Activated CD4-positive, alpha-beta T cell treated with anti-CD3 and anti-CD28 coated beads, Interleukin-2, amount 50 U/mL, for 1 hour (primary cell): ENCODE measurements at regions not wholly inside any gene's neighbourhood (a gene's known extent, or its start where the extent isn't known, plus 50 kb on each side); places are given as distances from the start of the nearest gene placed in this dataset.

Experiments
- DNase-seq: peaks from one replicate; pipeline ENCODE4 v3.0.0-alpha.2; 2020

- no peak for DNase-seq
Observed at GRCh38 chr6:21648475-21649050, 55.0 kb downstream of the SOX4 start.

- DNase-seq: no peak
Observed at GRCh38 chr6:21653323-21653722, 59.8 kb downstream of the SOX4 start.

DNA sequence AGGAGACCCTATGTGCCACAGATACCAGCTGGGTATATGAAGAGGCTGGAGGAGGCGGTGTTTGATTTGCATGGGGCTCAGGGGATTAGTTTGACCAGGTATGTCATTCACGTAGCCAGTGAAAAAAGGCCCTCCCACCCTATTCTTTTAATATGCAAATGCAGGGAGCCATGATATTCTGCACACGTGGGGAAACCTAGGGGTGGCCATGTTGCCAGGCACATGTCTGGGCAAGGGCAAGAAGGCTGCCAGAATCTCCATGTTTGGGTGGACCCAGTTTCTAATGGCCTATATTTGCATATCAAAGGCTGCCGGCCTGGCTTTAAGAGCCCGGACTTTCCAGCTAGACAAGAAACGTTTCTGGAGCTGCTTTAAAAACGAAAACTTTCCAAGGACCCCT lies 60.4 kb downstream of the SOX4 start:
- no peak for DNase-seq

DNA sequence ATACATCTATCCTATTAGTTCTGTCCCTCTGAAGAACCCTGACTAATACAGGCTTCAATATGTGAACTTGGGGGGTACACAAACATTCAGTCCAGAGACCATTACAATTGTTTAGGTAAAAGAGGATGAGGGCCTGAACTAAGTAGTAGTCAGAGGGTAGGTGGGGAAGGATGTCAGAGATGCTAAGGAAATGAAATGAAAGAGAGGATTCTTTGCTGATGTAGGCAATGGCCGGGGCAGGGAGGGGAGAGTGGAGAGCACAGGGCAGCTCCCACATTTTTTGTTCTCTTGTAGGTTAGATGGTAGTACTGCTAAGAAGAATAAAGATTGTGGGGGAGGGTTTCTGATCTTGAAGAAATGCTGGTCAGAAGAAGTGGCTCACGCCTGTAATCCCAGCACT lies 60.8 kb downstream of the SOX4 start:
- DNase-seq: no peak

GRCh38 chr6:21663966-21664313 lies 70.4 kb downstream of the SOX4 start:
- no peak for DNase-seq

- DNase-seq: no peak
Observed at GRCh38 chr6:21664314-21665109, 71.0 kb downstream of the SOX4 start.

DNA sequence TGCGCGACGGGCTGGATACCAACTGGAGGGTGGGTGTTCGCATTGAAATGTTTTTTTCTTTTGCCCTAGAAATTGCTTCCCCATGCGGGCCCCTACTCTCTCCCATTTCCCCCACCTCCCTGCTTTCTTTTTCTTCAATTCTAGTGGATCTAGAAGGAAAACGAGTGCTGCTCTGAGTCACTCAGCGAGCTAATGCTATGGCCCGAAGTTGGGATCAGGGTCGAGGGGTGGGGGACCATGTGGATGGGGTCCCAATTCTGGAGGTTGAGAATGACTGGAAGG lies 71.5 kb downstream of the SOX4 start:
- DNase-seq: no peak

DNA sequence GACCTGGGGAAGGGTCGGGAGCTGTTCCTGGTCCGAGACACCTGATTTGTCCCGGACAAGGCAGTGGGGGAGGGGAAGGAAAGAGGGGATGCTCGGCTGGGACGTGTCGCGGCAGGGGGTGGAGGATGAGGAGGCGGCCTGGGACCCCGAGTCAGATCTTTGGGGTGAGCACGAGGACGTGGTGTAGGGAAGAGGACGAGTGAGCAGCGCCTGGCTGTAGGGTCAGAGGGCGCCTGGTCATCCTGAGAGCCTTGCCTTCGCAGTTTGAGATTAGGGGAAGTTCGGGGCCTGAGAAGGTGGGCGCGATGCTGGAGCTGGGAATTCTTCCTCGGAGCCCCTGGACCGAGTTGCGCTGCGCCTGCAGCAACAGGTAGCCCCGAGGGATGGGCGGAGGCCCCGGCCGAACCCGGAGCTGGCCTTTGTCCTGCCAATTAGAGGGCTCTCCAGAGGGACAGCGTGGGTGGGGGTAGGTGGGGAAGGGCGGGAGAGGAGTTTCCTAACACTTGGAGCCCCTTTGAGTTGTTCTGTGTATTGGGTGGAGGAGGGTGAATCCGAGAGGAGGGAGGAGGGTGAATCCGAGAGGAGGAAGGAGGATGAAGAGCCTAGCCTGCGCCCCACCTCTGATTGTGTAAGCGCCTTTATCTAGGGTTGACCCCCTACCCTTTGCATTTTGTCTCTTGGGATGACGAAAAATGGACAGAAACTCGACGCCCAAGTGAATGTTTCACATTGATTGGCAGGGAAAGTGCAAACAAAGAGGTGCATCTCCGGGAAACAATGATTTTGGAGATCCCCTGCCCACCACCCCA lies 72.0 kb downstream of the SOX4 start:
- DNase-seq: no peak

DNA sequence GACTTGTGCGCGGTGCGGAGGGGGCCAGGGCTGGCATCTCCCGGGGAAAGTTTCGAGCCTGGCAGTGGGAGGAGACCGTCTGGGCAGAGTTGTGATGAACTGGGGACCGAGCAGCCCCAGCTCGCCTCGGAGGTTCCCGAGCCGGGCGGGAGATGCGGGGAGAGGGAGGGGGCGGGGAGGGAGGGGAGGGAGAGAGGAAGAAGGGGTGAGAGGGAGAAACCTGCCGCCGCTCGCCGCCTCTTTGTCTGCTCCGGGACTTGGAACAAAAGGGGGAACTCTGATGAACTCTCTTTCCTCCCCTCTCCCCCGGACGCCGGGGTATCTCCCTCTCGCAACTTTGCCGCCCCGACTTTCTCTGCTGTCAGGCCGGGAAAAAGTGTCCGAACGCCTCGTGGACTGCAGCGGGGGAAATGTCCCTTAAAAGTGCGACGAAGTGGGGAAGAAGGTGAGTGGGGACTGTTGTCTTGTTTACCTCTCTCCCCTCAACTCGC lies 72.7 kb downstream of the SOX4 start:
- DNase-seq: no peak

GRCh38 chr6:21666853-21667681 lies 73.5 kb downstream of the SOX4 start:
- DNase-seq: no peak

DNA sequence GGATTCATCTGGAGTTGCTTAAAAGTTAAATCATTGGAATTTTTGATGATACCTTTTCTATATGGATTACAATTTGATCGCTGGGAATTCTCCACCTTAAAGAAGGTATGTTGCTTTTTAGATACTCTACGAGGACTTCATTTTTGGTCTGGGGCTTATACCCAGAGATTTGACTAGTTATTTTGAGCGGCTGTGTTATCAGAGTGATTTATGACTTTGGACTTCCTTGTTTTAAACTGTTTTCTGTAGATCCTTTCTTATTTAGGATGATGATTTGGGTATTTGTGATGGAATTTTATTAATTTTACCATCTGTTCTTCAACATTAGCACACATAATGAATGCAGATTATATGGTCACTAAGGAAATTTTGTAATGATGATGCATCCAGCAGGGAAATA lies 75.2 kb downstream of the SOX4 start:
- no peak for DNase-seq

GRCh38 chr6:21676769-21677168 lies 83.2 kb downstream of the SOX4 start:
- no peak for DNase-seq

- no peak for DNase-seq
Observed at GRCh38 chr6:21678990-21679389, 85.4 kb downstream of the SOX4 start.

GRCh38 chr6:21679761-21680265 lies 86.3 kb downstream of the SOX4 start:
- no peak for DNase-seq

GRCh38 chr6:21680611-21681010 lies 87.1 kb downstream of the SOX4 start:
- DNase-seq: no peak

DNA sequence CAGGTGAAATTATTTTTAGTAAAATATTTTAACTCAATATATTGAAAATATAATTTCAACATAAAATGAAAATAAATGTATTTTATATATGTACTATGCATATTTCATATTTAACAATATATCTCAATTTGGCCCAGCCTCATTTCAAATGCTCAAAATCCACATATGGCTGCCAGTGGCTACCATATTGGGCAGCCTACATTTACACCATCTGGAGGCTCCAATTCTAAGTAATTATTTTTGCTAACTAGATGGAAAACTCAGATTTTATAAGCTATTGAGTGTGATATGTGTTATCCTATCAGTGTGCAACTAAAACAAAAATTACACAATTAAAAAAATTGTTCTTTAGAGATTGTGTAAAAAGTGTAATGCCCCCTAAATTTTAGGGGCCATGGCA lies 96.9 kb downstream of the SOX4 start:
- no peak for DNase-seq

DNA sequence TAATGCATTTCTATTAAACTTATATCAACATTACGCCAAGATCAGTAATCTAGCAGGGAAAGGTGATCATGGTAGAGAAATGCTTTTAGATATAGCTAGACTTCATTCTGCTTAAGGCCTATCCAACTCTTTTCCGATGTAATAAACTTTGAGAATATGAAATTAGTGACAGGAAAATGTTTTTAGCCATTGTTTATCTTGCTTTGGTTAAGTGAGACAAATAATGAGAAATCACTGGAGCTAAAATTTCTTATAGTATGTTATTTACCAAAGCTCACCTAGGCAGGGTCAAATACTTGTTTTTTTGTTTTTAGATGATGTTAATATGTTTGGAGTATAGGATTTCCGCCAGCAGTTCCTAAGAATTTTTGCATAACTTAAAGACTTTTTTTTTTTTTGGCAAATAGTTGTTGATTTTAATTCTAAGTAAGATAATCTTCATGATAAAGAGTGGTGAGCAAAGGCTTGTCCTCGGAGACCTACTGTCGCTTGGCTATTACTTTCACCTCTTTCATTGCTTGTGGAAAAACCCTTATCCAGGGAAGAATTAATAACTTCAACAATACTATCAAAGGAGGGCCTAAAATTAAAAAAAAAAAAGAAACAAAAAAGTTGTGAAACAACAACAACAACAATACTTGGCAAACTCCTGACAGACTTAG lies 98.3 kb downstream of the SOX4 start:
- no peak for DNase-seq

DNA sequence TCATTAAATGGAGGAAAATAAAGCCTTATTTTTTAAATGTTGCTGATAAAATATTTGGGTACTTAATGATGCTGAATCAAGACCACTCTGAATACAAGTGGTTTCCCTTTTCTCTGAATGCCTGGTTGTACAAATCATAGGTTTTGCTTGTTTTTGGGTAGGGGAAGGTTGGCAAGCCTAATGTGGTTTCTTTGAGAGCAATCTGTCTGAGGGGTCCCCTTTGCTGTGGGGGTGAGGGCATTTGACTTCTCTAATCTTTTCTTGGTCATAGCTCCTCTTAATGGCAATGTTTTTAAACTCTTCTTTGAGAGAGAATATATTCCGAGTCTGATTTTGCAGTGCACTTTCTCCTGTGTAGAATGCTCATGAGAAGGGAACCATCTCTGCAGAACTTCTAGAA lies 99.2 kb downstream of the SOX4 start:
- DNase-seq: no peak

DNA sequence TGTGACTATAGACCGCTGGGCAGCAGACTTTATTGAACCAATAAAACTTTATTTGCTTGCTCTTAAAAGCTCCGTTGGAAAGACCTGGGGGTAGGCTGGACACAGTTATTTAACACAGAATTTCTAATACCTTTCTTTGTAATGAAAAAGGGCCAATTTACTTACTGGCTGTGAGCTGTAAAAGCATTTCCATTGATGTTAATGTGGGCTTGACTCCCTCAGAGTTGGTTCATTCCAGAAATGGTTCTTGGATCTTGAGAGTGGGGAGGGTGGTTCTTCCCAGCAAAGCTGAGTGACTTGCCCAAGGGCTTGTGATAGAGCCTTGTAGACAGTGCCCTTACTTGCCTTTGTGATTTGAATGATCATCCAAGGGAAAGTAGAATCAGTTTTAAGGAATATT lies 100.6 kb downstream of the SOX4 start:
- no peak for DNase-seq

- no peak for DNase-seq
Observed at GRCh38 chr6:21707524-21708319, 114.2 kb downstream of the SOX4 start.

GRCh38 chr6:21708320-21708580 lies 114.7 kb downstream of the SOX4 start:
- DNase-seq: no peak

DNA sequence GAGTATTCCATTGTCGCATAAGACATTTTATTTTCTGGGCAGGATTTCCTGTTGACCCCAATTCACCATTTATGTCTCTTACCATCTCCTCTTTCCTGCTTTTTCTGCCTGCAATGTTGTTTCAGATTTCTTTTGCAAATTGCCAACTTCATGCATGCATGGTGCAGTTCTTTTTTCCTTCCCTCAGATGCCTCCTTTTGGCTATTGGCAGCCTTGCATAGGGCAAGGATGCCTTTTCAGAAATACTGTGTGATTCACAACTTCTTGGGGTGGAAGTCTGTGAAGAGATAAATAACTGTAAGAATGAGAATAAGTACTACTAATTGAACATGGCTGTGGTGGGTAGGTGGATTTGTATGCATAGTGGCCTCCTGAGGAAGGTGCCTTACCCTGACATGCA lies 116.7 kb downstream of the SOX4 start:
- no peak for DNase-seq
